HG03097 (cell line): ENCODE measurements at regions not wholly inside any gene's neighbourhood (a gene's known extent, or its start where the extent isn't known, plus 50 kb on each side); places are given as distances from the start of the nearest gene placed in this dataset.

ENCODE experiments used
- ATAC-seq: cut with Tn5 transposase; IDR thresholded peaks from one replicate; pipeline ENCODE4 v1.9.1; 2021; ENCODE audit not compliant: unreplicated experiment, low FRiP score

- no peak for ATAC-seq
Observed at GRCh38 chr18:11553098-11553940, 56.1 kb upstream of the SLC35G4 start.

GRCh38 chr18:11548916-11549551 is 60.4 kb upstream of the SLC35G4 start:
- no peak for ATAC-seq

- no peak for ATAC-seq
Observed at GRCh38 chr18:11548396-11548795, 61.0 kb upstream of the SLC35G4 start.

- no peak for ATAC-seq
Observed at GRCh38 chr18:11544060-11544633, 65.2 kb upstream of the SLC35G4 start.

GRCh38 chr18:11541179-11541578 is 68.2 kb upstream of the SLC35G4 start:
- no peak for ATAC-seq

GRCh38 chr18:11533942-11534496 is 75.4 kb upstream of the SLC35G4 start:
- no peak for ATAC-seq

GRCh38 chr18:11533513-11533890 is 75.9 kb upstream of the SLC35G4 start:
- ATAC-seq, result no peak

GRCh38 chr18:11532758-11533512 is 76.5 kb upstream of the SLC35G4 start:
- ATAC-seq, result no peak

- ATAC-seq, result no peak
Observed at GRCh38 chr18:11529081-11529480, 80.3 kb upstream of the SLC35G4 start.

GRCh38 chr18:11526675-11527074 is 82.7 kb upstream of the SLC35G4 start:
- ATAC-seq, result no peak

GRCh38 chr18:11523804-11524203 is 85.6 kb upstream of the SLC35G4 start:
- no peak for ATAC-seq

GRCh38 chr18:11522992-11523391 is 86.4 kb upstream of the SLC35G4 start:
- ATAC-seq, result no peak

- no peak for ATAC-seq
Observed at GRCh38 chr18:11521853-11522252, 87.5 kb upstream of the SLC35G4 start.

- no peak for ATAC-seq
Observed at GRCh38 chr18:11520536-11520935, 88.9 kb upstream of the SLC35G4 start.

- no peak for ATAC-seq
Observed at GRCh38 chr18:11518788-11519685, 90.4 kb upstream of the SLC35G4 start.

GRCh38 chr18:11517704-11518103 is 91.7 kb upstream of the SLC35G4 start:
- ATAC-seq, result no peak

- ATAC-seq, result no peak
Observed at GRCh38 chr18:11516751-11517503, 92.5 kb upstream of the SLC35G4 start.

- ATAC-seq, result no peak
Observed at GRCh38 chr18:11514267-11514666, 95.1 kb upstream of the SLC35G4 start.
